ENCODE measurements at regions not wholly inside any gene's neighbourhood (a gene's known extent, or its start where the extent isn't known, plus 50 kb on each side); places are given as distances from the start of the nearest gene placed in this dataset.

GRCh38 chrX:39675162-39675553 is 422.6 kb downstream of the BCOR start:
- no peak for TF ChIP-seq RAD21 (conservative IDR thresholded peaks at IDR 0.05)
- no peak for TF ChIP-seq TAF1 (IDR thresholded peaks at IDR 0.05; ENCODE audit: low read depth)
- no peak for TF ChIP-seq REST (IDR thresholded peaks at IDR 0.05; ENCODE audit: borderline replicate concordance)
- TF ChIP-seq EZH2 (IDR thresholded peaks at IDR 0.05; ENCODE audit: borderline replicate concordance, insufficient read depth, low read length, poor library complexity, severe bottlenecking) = no peak
- TF ChIP-seq SMC3 (conservative IDR thresholded peaks at IDR 0.05; ENCODE audit: poor library complexity) = no peak
- no peak for TF ChIP-seq CTCF (IDR thresholded peaks at IDR 0.05; ENCODE audit: poor library complexity, severe bottlenecking)
- no peak for TF ChIP-seq EP300 (conservative IDR thresholded peaks at IDR 0.05; ENCODE audit: poor library complexity, severe bottlenecking)
- no peak overlapping the region for H3K27ac ChIP-seq (ENCODE audit: low read length)

GRCh38 chrX:39675619-39676018 is 422.1 kb downstream of the BCOR start:
- Histone ChIP-seq H4K20me1 (ENCODE audit: insufficient read depth) (no peaks in the 10 kb centered on the region), H3K4me2 (ENCODE audit: low read length) (no peak overlapping the region), H3K36me3 (ENCODE audit: insufficient read depth, low read length) (no peaks in the 10 kb centered on the region), H3K9me3 (ENCODE audit: low read length) (no peaks in the 10 kb centered on the region), H3K9me2 (ENCODE audit: insufficient read depth, low read length) (no peaks in the 10 kb centered on the region), H3F3A (ENCODE audit: insufficient read depth, low read length, poor library complexity, severe bottlenecking) (no peaks in the 10 kb centered on the region), H3K27ac (ENCODE audit: low read length) (no peak overlapping the region), H3K4me3 (ENCODE audit: low read length) (no peak overlapping the region), H2AFZ (ENCODE audit: low read depth, low read length) (no peak overlapping the region), H3K79me2 (replicated peaks; ENCODE audit: insufficient read depth, low read length) (no peaks in the 10 kb centered on the region), H3K9ac (ENCODE audit: low read length) (no peak overlapping the region), H3K27me3 (ENCODE audit: insufficient read depth, low read depth, low read length) (no peaks in the 10 kb centered on the region)
- TF ChIP-seq RAD21 (conservative IDR thresholded peaks at IDR 0.05) = no peak
- TF ChIP-seq SMC3 (conservative IDR thresholded peaks at IDR 0.05; ENCODE audit: poor library complexity) = no peak
- no peak for TF ChIP-seq MXI1 (conservative IDR thresholded peaks at IDR 0.05; ENCODE audit: poor library complexity, severe bottlenecking)

More at GRCh38 chrX:39675162-39675553, 422.6 kb downstream of the BCOR start:
- H3K4me3 ChIP-seq (ENCODE audit: low read length) = no peak overlapping the region
- H2AFZ ChIP-seq (ENCODE audit: low read depth, low read length) = no peak overlapping the region
- no peaks in the 10 kb centered on the region for H3K9me2 ChIP-seq (ENCODE audit: insufficient read depth, low read length)
- H3K9ac ChIP-seq (ENCODE audit: low read length) = no peak overlapping the region
- no peaks in the 10 kb centered on the region for H3K36me3 ChIP-seq (ENCODE audit: insufficient read depth, low read length)
- H3K4me2 ChIP-seq (ENCODE audit: low read length) = no peak overlapping the region
- no peaks in the 10 kb centered on the region for H3F3A ChIP-seq (ENCODE audit: insufficient read depth, low read length, poor library complexity, severe bottlenecking)
- no peaks in the 10 kb centered on the region for H3K27me3 ChIP-seq (ENCODE audit: insufficient read depth, low read depth, low read length)
- no peaks in the 10 kb centered on the region for H4K20me1 ChIP-seq (ENCODE audit: insufficient read depth)
- H3K79me2 ChIP-seq (replicated peaks; ENCODE audit: insufficient read depth, low read length) = no peaks in the 10 kb centered on the region
- H3K9me3 ChIP-seq (ENCODE audit: low read length) = no peaks in the 10 kb centered on the region

- no peak for TF ChIP-seq EP300 (conservative IDR thresholded peaks at IDR 0.05; ENCODE audit: poor library complexity, severe bottlenecking)
- no peak for TF ChIP-seq MXI1 (conservative IDR thresholded peaks at IDR 0.05; ENCODE audit: poor library complexity, severe bottlenecking)
- no peak for TF ChIP-seq CTCF (IDR thresholded peaks at IDR 0.05; ENCODE audit: poor library complexity, severe bottlenecking)
- no peak for TF ChIP-seq RAD21 (conservative IDR thresholded peaks at IDR 0.05)
- no peak for TF ChIP-seq REST (IDR thresholded peaks at IDR 0.05; ENCODE audit: borderline replicate concordance)
- TF ChIP-seq SMC3 (conservative IDR thresholded peaks at IDR 0.05; ENCODE audit: poor library complexity) = no peak
- no peak for TF ChIP-seq EZH2 (IDR thresholded peaks at IDR 0.05; ENCODE audit: borderline replicate concordance, insufficient read depth, low read length, poor library complexity, severe bottlenecking)
- no peak for TF ChIP-seq TAF1 (IDR thresholded peaks at IDR 0.05; ENCODE audit: low read depth)
- TF ChIP-seq POLR2AphosphoS5 (IDR thresholded peaks at IDR 0.05) = no peak
- no peak overlapping the region for H3K4me2 ChIP-seq (ENCODE audit: low read length)
- H3K9me2 ChIP-seq (ENCODE audit: insufficient read depth, low read length) = no peaks in the 10 kb centered on the region
- no peaks in the 10 kb centered on the region for H3K79me2 ChIP-seq (replicated peaks; ENCODE audit: insufficient read depth, low read length)
- no peak overlapping the region for H3K4me3 ChIP-seq (ENCODE audit: low read length)
- no peak overlapping the region for H3K9ac ChIP-seq (ENCODE audit: low read length)
- no peaks in the 10 kb centered on the region for H4K20me1 ChIP-seq (ENCODE audit: insufficient read depth)
- H3F3A ChIP-seq (ENCODE audit: insufficient read depth, low read length, poor library complexity, severe bottlenecking) = no peaks in the 10 kb centered on the region
- H3K36me3 ChIP-seq (ENCODE audit: insufficient read depth, low read length) = no peaks in the 10 kb centered on the region
- no peak overlapping the region for H3K27ac ChIP-seq (ENCODE audit: low read length)
- H2AFZ ChIP-seq (ENCODE audit: low read depth, low read length) = no peak overlapping the region
- H3K27me3 ChIP-seq (ENCODE audit: insufficient read depth, low read depth, low read length) = no peaks in the 10 kb centered on the region
- H3K9me3 ChIP-seq (ENCODE audit: low read length) = no peaks in the 10 kb centered on the region
Observed at GRCh38 chrX:39676434-39676833, 421.3 kb downstream of the BCOR start.
